Renal cortex interstitium (tissue), 11 donors: ENCODE measurements at regions not wholly inside any gene's neighbourhood (a gene's known extent, or its start where the extent isn't known, plus 50 kb on each side); places are given as distances from the start of the nearest gene placed in this dataset.
"Not testable (repeated sequence)": the region's sequence is repeated elsewhere in the genome, so short reads cannot be mapped to it uniquely, and the experiment has no call there.

Source experiments
- DNase-seq, 11 donors: peaks; one replicate each; pipeline ENCODE4 v3.0.0-alpha.2; 2013; ENCODE audit warnings: low read depth in 9 of 11, low spot score in 4 of 11; ENCODE audit errors: extremely low read depth in 1 of 11

- no peak for DNase-seq
Observed at GRCh38 chr2:200091126-200091525, 135.7 kb downstream of the MAIP1 start.

DNA sequence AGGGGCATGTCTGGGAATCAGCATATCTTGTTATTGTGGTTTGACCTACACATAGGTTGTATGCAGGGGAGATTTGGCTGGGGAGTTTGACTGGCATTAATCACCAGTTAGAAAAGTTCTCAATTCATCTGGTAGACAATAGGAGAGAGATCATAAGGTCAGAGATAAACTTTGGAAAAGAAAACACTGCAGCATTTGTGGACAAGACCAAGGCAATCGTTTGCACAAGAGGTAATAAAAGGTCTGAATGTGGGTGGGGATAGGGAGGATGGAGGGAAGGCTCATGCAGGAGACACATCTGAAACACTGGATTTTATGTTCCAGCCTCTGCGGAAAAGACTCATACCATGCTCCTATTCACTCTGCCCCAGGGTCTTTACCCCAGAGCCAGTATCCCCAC, 136.9 kb downstream of the MAIP1 start:
- DNase-seq, result no peak

DNA sequence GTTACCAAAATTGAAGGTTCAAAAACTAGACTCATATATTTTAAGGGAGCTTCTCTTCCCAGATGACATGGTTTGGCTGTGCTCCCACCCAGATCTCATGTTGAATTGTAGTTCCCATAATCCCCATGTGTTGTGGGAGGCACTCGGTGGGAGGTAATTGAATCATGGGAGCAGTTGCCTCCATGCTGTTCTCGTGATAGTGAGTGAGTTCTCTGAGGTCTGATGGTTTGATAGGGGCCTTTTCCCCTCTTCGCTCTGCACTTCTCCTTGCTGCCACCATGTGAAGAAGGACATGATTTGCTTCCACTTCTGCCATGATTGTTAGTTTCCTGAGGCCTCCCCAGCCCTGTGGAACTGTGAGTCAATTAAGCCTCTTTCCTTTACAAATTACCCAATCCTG, 140.1 kb downstream of the MAIP1 start:
- no peak for DNase-seq

GRCh38 chr2:200099256-200099655, 143.9 kb downstream of the MAIP1 start:
- no peak for DNase-seq

- DNase-seq, result no peak
Observed at GRCh38 chr2:200100027-200100426, 144.6 kb downstream of the MAIP1 start.

DNA sequence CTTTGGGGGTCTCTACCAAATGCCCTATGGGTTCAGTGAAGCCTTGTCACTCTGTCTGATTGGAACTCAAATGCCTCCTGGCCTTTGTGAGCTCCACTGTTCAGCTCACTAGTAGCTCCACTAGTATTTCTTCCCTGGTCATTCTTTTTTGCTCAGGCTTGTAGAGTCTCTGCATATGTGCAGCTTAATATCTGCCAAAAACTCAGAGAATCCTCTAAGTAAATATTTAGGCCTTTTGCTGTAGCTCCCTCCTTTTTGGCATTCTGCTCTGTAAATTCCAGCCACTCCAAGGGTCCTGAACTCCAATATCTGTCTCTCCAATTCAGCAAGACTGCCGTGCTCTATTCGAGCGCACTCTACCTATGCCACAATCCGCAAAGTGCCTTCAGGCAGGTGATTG, 146.5 kb downstream of the MAIP1 start:
- DNase-seq, result no peak

DNA sequence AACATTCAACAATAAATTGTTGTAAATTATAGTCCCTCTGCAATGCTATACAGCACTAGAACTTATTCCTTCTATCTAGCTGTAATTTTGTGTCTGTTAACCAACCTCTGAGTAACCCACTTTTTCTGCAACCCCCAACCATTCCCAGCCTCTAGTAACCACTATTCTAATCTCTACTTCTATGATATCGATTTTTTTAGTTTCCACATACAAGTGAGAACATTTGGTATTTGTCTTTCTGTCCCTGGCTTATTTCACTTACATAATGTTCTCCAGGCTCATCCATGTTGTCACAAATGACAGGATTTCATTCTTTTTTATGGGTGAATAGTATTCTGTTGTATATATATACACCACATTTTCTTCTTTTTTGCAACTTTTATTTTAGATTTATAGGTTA, 147.6 kb downstream of the MAIP1 start:
- no peak for DNase-seq

DNA sequence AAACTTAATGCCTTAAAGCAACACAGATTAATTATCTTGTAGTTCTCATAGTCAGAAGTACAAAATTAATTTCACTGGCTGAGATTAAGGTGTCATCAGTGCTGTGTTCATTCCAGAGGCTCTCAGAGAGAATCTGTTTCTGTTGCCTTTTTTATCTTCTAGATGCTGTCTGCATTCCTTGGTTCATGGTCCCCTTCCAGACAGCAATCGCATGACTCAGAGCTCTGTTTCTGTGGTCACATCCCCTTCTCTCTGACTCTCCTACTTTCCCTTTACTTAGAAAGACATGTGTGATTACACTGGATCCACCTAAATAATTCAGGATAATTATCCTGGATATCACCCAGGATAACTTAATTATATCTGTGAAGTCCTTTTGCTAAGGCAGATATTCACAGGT, 148.6 kb downstream of the MAIP1 start:
- DNase-seq, result no peak

- no peak for DNase-seq
Observed at GRCh38 chr2:200107514-200108217, 152.3 kb downstream of the MAIP1 start.

DNA sequence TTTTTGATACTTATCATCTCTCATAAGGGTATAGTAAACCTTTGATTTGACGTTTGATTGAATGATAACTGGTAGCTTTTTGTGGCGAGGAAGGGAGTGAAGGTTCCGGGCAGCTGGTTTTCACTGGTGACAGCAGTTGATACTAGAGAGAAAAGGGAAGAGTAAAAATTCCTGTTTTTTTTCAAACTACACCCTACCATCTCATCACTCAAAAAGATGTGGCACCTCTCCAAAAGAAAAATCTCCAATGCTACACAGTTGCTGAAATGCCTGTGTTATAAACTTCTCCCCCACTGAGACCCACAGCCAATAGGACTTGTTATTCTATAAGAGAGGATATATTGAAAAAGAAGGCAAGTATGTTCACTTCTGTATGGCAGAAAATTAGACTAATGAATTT, 154.0 kb downstream of the MAIP1 start:
- DNase-seq, result no peak

DNA sequence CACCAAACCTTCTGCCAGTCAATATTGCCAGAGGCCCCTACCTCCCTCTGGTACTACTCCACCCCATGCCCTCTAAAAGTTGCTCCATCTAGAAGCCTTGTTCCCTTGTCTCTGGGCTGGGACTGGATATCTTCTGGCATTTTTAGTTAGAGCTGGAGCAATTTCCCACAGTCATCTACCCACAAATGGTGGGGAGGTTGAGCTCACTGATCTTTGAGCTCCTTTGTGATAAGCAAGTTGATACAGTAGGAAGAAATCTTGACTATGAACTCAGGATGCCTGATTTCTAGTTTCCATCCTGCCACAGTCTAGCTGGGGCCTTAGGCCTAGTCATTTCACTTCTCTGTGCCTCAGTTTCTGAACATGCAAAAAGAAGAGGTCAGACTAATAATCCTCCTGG, 155.0 kb downstream of the MAIP1 start:
- no peak for DNase-seq

- DNase-seq, result not testable (repeated sequence)
Observed at GRCh38 chr2:200113016-200113799, 157.8 kb downstream of the MAIP1 start.

- no peak for DNase-seq
Observed at GRCh38 chr2:200119236-200119635, 163.9 kb downstream of the MAIP1 start.

GRCh38 chr2:200121931-200122330, 166.5 kb downstream of the MAIP1 start:
- DNase-seq, result no peak

- DNase-seq, result no peak
Observed at GRCh38 chr2:200122683-200123082, 167.3 kb downstream of the MAIP1 start.

GRCh38 chr2:200124665-200125368, 169.4 kb downstream of the MAIP1 start:
- DNase-seq, result not testable (repeated sequence)

- DNase-seq, result no peak
Observed at GRCh38 chr2:200125444-200126284, 170.3 kb downstream of the MAIP1 start.

DNA sequence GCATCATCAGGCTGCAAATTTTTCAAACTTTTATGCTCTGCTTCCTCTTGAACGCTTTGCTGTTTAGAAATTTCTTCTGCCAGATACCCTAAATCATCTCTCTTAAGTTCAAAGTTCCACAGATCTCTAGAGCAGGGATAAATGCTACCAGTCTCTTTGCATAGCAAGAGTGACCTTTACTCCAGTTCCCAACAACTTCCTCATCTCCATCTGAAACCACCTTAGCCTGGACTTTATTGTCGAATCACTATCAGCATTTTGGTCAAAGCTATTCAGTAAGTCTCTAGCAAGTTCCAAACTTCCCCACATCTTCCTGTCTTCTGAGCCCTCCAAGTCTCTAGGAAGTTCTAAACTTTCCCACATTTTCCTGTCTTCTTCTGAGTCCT, 170.9 kb downstream of the MAIP1 start:
- not testable (repeated sequence) for DNase-seq

GRCh38 chr2:200126680-200127079, 171.3 kb downstream of the MAIP1 start:
- DNase-seq, result not testable (repeated sequence)
